Kidney epithelial cell (primary cell): ENCODE measurements at regions not wholly inside any gene's neighbourhood (a gene's known extent, or its start where the extent isn't known, plus 50 kb on each side); places are given as distances from the start of the nearest gene placed in this dataset.

Experiments
- DNase-seq: peaks from one replicate; pipeline ENCODE4 v3.0.0-alpha.2; 2010; ENCODE audit warnings: low read depth
- H3K27me3 ChIP-seq: 2 replicates; pipeline ENCODE4 v1.6.0; 2011; ENCODE audit warnings: low read length; ENCODE audit not compliant: control insufficient read depth, insufficient read depth
- H3K36me3 ChIP-seq: 2 replicates; pipeline ENCODE4 v1.5.1; 2011; ENCODE audit warnings: low read length; ENCODE audit not compliant: control insufficient read depth, insufficient read depth
- H3K4me3 ChIP-seq: 2 replicates; pipeline ENCODE4 v1.5.1; 2011; ENCODE audit warnings: low read depth, mild to moderate bottlenecking, control low read depth, low read length
- TF ChIP-seq, protein P1 (sequence below): IDR thresholded peaks from 2 replicates; pipeline ENCODE4 v1.5.1; 2011; ENCODE audit warnings: mild to moderate bottlenecking, moderate library complexity, low read length, control low read depth, inconsistent platforms; ENCODE audit not compliant: insufficient read depth, poor library complexity, severe bottlenecking

DNA sequence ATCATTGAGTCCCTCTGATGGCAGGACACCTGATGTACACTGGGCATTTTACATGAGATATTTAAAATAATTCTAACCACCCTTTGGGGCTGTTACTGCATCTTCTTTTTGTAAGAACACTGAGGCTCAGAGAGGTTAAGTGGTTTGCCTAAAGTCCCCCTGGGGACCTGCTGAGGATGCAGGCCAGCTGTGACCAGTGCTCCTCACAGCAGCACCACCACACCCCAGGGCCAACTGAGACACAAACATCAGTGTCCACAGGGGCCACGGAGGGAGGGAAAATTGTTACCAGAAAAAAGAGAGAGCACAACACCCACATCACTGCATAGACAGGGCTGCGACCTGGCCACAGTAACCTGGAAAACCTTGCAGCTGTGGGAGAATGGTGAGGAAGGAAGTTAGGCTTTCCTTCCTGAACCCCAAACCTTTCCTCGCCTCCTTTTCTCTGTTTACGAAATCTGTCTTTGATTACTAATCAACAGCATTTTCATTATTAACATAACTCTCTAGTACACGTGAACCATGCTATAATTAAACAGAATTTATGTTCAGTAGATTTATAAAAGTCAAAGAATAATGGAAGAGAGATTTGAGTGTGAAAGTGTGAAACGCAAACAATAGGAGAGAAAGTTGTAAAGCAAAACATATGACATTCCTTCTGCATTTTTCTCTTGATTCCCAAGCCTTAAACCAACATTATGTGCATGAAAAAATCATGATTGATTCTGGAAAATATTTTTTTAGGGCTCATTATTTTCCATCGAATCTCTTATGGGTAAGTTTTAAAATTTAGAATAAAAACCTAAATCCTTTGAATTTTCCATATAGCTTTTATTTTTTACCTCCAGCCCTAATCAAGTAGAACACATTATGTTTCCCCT is 228.1 kb upstream of the DAPK1 start:
- H3K4me3 ChIP-seq = no peak overlapping the region
- TF ChIP-seq, protein P1, sequence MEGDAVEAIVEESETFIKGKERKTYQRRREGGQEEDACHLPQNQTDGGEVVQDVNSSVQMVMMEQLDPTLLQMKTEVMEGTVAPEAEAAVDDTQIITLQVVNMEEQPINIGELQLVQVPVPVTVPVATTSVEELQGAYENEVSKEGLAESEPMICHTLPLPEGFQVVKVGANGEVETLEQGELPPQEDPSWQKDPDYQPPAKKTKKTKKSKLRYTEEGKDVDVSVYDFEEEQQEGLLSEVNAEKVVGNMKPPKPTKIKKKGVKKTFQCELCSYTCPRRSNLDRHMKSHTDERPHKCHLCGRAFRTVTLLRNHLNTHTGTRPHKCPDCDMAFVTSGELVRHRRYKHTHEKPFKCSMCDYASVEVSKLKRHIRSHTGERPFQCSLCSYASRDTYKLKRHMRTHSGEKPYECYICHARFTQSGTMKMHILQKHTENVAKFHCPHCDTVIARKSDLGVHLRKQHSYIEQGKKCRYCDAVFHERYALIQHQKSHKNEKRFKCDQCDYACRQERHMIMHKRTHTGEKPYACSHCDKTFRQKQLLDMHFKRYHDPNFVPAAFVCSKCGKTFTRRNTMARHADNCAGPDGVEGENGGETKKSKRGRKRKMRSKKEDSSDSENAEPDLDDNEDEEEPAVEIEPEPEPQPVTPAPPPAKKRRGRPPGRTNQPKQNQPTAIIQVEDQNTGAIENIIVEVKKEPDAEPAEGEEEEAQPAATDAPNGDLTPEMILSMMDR = no peak
- H3K27me3 ChIP-seq = no peaks in the 10 kb centered on the region
- DNase-seq = no peak
- no peaks in the 10 kb centered on the region for H3K36me3 ChIP-seq

DNA sequence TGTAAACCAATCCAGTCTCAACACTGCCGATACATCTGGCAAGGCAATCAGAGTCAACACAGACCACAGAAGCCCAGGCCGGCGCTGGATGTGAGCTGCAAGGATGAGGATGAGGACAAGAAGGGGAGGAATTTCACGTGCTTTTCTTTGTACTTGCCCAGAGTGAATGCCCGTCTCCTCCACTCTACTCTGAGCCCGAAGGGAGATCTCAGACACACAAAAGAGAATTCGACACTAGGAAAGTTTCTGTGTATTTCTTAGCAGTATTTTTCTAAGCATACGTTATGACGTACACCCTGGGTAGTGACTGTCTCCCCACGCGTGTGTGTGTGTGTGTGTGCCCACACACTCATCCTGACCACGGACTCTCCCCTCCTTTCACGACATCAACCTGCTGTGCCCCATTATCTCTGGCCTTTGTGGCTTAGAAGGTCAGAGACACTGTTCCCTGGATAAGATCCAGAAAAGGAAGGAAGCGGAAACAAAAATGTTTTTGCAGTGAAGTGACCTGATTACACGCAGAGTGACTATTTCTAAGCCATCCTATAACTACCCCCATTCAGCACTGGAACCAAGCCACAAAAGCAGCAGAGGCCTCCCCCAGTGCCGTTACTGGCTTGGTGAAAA is 227.3 kb upstream of the DAPK1 start:
- TF ChIP-seq, protein P1 = no peak
- Histone ChIP-seq H3K4me3 (no peak overlapping the region), H3K27me3 (no peaks in the 10 kb centered on the region), H3K36me3 (no peaks in the 10 kb centered on the region)
- no peak for DNase-seq

DNA sequence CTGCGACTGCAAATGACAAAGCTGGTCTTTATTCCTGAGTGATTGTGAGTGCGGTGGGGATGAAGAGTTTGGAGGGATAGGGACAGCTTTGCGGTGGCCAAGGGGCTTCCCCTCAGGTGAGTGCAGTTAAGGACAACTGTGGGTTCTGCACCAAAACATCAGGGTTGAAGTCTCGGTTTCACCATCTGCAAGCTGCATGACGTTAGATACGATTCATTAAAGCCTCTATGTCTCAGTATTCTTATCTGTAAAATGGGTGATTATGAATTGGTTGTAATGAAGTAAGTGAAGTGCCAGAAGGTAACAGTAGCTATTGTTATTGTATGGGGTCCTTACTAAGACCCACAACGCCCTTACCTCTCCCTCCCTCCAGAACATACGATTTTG is 226.8 kb upstream of the DAPK1 start:
- Histone ChIP-seq H3K4me3 (no peak overlapping the region), H3K36me3 (no peaks in the 10 kb centered on the region), H3K27me3 (no peaks in the 10 kb centered on the region)
- TF ChIP-seq, protein P1 = no peak
- DNase-seq = no peak

DNA sequence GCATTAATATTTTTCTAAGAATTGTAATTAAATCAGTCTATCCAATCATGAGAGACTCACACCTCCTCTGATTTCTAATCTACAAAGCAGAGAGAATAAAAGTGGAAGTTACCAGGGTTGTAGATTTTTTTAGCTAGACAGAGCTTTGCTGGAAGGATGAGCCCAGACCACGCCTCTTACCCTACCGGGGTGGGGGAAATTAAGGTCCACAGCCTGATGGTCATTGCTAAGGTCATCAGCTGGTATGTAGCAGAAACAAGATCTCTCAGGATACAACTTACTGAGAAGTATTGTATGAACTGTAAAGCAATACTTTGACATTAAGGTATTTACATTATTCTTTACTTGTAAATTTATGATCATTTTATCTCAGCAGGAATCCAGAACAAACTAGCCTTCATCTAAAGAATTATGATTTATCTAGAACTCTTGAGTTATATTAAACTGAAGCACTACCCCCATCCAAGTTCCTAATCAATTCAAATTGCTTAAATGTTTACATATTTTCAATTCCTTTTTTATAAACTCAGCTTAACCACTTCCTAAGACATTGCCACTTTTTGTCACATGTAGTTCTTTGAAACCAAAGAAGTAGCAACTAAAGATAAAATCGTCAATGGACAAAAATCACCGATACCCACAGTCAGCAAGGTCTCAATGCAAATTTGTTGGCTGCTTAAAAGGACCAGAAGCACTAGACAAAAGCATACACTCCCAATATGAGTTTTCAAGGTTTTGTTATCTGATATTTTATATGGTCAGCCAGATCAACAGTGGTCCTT is 225.8 kb upstream of the DAPK1 start:
- Histone ChIP-seq H3K36me3 (no peaks in the 10 kb centered on the region), H3K27me3 (no peaks in the 10 kb centered on the region), H3K4me3 (no peak overlapping the region)
- TF ChIP-seq, protein P1 = no peak
- no peak for DNase-seq

DNA sequence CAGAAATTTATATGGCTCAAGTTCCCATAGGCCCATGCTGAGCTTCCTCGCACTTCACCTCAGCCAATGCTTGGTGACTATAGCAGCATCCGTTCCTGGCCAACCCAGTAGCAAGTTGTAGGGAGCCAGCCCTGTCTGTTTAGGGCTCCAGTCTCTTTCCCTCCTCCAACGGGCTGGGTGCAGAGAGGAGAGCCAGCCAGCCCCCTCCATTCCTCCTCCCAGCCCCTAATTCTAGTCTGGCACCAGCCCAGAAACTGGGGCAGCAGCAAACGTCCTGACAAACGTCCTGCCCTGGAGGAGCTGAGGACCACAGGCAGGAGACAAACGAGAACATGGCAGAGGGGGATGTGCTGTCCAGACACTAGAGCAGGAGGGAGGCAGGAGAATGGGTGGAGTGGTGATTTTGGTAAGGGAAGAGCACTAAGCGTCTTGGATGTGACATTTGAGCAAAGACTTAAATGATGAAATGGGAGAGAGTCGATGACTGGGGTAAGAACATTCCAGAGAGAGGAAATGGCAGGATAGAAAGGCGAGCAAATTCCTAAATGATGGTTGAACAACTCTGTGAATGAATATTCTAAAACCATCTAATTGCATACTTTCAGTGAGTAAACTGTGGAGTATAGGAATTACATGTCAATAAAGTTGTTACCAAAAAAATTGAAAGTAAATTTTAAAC is 222.5 kb upstream of the DAPK1 start:
- no peaks in the 10 kb centered on the region for H3K27me3 ChIP-seq
- no peak overlapping the region for H3K4me3 ChIP-seq
- no peaks in the 10 kb centered on the region for H3K36me3 ChIP-seq
- TF ChIP-seq, protein P1 = no peak
- DNase-seq = no peak
